ENCODE measurements at regions not wholly inside any gene's neighbourhood (a gene's known extent, or its start where the extent isn't known, plus 50 kb on each side); places are given as distances from the start of the nearest gene placed in this dataset.

DNA sequence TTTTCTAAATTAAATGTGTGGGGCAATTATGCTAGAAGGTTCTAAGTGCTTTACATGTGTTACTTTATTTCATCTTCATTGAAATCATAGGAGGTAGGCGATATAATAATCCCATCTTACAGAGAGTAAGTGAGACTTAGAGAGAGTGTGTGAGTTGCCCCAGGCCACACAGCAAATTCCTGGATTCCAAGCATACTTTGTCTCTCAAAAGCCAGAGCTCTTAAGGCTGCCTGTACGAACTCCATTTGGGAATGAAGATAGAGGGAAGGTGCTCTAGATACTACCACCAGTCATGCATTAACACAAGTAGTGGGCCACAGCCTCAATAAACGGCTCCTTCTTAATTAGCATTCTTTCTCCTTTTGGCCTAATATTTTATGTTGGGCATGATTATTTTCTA is 170.1 kb downstream of the SIPA1L2 start:
- TF ChIP-seq, protein P1, sequence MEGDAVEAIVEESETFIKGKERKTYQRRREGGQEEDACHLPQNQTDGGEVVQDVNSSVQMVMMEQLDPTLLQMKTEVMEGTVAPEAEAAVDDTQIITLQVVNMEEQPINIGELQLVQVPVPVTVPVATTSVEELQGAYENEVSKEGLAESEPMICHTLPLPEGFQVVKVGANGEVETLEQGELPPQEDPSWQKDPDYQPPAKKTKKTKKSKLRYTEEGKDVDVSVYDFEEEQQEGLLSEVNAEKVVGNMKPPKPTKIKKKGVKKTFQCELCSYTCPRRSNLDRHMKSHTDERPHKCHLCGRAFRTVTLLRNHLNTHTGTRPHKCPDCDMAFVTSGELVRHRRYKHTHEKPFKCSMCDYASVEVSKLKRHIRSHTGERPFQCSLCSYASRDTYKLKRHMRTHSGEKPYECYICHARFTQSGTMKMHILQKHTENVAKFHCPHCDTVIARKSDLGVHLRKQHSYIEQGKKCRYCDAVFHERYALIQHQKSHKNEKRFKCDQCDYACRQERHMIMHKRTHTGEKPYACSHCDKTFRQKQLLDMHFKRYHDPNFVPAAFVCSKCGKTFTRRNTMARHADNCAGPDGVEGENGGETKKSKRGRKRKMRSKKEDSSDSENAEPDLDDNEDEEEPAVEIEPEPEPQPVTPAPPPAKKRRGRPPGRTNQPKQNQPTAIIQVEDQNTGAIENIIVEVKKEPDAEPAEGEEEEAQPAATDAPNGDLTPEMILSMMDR (IDR thresholded peaks at IDR 0.05): no peak
- TF ChIP-seq POLR2AphosphoS5 (IDR thresholded peaks at IDR 0.05): no peak
- TF ChIP-seq EP300 (IDR thresholded peaks at IDR 0.05): no peak
- TF ChIP-seq POLR2A (IDR thresholded peaks at IDR 0.05): no peak
